GM19467 (cell line): ENCODE measurements at regions not wholly inside any gene's neighbourhood (a gene's known extent, or its start where the extent isn't known, plus 50 kb on each side); places are given as distances from the start of the nearest gene placed in this dataset.
"Not testable (repeated sequence)": the region's sequence is repeated elsewhere in the genome, so short reads cannot be mapped to it uniquely, and the experiment has no call there.

Experiments
- ATAC-seq: cut with Tn5 transposase; IDR thresholded peaks from one replicate; pipeline ENCODE4 v1.9.1; 2021; ENCODE audit warnings: mild to moderate bottlenecking, moderate library complexity; ENCODE audit not compliant: unreplicated experiment

DNA sequence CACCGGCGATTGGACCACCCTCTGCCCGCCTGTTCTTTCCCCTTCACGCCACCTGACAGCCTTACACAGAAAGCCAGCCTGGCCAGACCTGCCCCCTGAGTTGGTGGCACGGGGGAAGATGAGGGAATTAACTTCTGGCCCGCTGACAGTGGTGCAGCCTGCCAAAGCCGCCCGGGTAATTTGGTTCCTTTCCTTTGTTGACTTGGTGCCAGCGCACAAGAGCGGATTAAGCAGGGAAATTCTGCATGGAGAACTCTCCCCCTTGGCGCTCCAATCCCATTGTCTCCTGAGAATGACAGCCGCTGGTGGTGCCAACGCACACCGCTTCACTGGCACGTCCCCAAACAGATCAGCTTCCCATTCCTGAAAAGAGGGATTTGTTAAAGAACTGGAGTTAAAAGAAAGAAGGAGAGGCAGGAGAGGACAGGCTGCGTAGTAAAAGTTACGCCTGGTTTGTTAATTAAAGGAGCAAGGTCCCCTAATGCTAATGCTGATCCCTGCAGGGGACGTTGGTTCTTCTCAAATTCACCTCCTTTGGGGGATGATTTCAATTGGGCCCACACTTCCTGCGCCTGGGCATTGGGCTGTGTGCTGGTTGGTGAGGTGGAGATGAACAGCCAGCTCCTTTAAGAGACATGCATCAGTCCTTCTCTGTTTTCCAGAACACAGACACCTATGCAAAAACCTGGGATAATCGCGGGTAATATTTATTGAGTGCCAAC lies 286.8 kb downstream of the MYCN start:
- ATAC-seq: no peak

DNA sequence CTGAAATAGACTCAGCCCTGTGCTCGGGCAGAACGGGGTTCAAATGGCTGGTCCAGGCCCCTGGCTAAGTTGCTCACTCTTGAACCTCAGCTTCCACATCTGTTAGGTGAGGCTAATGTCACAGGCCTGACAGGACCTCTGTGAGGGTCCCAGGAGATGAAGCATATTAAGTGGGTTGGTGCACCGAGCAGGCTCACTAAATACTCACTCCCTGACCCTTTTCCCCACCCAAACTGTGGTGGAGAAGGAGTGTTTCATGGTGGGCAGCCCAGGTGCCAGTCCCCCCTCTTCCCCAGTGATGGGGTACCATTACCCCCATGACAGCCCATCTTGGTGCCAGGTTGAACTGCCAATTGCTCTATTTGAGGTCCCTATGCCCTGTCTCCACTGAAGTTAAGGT lies 286.0 kb downstream of the MYCN start:
- no peak for ATAC-seq

- ATAC-seq: no peak
These were observed 285.2 kb downstream of the MYCN start for GRCh38 chr2:16225545-16225944.

DNA sequence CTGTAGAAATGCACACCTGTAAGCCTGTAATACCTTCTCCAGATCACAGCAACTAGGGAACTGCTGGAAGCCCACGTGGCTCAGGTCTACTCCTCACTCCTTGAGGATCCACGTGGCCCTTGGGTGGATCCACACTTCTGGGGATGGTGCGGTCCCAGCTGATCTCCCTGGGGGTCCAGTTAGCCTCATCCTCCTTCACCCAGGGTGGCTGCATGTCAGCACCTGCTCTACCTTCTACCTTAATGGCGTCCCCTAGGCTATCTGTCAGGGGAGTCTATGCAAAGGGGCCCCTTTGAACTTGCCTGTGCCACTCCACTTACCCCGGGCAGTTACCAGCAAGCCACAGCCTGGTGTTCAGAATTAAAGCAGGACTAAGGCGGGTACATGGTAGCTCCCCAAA lies 284.7 kb downstream of the MYCN start:
- ATAC-seq: no peak

- ATAC-seq: no peak
These were observed 284.1 kb downstream of the MYCN start for GRCh38 chr2:16224298-16225045.

DNA sequence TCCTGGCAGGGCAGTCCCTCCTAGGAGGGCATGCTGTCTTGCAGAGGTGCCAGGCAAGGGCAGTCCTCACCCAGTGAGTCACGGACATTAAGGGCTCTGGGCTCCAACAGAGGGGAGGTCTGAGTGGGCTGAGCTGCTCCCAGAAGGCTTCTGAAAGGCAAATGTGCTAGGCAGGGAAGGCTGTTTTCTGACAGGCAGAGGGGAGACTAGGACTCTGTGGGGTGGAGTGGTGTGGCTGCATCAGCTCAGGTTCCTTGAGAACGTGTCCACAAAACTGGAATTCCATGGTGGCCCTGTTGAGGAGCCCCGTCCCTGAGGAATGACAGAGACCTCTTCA lies 283.5 kb downstream of the MYCN start:
- no peak for ATAC-seq

DNA sequence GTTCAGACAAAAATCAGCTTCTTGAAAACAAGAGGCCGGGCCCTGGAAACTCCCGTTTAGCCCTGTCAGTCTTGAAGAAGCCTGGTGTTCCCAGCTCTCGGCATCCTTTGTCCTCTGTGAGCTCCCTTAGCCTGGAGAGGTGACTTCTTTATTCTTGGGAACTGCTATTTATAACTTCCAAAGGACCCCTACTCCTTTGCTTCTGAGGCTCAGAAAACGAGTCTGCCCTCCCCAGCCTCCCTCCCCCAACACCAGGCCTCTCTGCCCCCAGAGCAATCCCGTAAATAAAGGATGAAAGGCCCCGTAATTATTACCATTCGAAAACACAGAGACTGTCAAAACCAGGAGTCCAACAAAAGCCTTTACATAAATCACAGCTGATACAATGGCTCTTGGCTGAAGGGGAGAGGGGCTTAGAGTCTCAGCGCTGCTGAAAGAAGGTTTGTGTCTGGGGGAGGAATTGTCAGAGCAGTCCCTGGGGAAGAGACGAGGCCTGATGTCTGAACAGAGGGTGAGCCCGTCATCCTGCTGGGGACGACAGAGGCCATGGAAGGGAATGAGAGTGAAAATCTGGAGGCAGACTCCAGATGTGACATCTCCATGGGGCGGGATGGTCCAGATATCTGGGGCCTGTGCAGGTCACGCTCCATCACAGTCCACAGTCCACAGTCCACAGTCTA lies 283.0 kb downstream of the MYCN start:
- no peak for ATAC-seq

GRCh38 chr2:16222326-16222725 lies 282.0 kb downstream of the MYCN start:
- no peak for ATAC-seq

DNA sequence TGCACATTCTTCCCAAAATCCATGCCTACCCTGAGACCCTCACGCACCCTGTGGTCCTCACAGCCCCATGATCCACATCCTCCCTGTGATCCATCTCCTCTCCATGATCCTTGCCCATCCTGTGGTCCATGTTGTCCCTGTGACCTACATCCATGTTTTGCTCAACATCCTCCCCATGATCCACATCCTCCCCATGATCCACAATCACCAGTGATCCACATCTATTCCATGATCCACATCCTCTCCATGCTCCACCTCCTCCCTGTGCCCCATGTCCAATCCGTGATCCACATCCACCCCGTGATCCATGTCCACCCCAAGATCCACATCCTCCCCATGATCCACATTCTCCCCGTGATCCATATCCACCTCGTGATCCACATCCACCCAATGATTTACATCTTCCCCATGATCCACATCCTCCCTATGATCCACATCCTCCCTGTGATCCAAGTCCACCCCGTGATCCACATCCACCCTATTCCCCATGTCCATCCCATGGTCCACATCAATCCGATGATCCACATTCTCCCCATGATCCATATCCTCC lies 281.2 kb downstream of the MYCN start:
- ATAC-seq: no peak

- ATAC-seq: no peak
These were observed 279.1 kb downstream of the MYCN start for GRCh38 chr2:16219292-16219975.

DNA sequence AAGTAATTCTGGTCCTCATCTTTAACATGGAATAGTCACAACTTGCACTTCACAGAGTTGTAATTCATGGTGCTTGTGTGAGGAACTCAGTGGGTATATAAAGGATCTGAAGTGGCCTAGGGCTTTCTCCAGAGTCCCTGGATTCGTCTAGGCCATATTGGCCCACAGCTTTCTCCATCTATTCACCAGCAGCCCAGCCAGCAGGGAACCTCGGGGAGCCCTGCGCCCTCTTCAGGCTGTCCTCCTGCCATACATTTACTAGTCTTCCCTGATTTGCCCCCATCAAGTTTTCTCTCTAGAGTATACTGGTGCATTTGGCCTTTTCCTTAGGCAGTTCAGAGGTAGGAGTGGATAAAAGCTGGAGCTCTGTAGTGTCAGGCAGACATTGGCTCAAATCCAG lies 278.3 kb downstream of the MYCN start:
- ATAC-seq: no peak

GRCh38 chr2:16218161-16218560 lies 277.8 kb downstream of the MYCN start:
- ATAC-seq: no peak

GRCh38 chr2:16217741-16218140 lies 277.4 kb downstream of the MYCN start:
- ATAC-seq: not testable (repeated sequence)

GRCh38 chr2:16217291-16217690 lies 276.9 kb downstream of the MYCN start:
- ATAC-seq: no peak

- ATAC-seq: no peak
These were observed 276.2 kb downstream of the MYCN start for GRCh38 chr2:16216558-16216945.

DNA sequence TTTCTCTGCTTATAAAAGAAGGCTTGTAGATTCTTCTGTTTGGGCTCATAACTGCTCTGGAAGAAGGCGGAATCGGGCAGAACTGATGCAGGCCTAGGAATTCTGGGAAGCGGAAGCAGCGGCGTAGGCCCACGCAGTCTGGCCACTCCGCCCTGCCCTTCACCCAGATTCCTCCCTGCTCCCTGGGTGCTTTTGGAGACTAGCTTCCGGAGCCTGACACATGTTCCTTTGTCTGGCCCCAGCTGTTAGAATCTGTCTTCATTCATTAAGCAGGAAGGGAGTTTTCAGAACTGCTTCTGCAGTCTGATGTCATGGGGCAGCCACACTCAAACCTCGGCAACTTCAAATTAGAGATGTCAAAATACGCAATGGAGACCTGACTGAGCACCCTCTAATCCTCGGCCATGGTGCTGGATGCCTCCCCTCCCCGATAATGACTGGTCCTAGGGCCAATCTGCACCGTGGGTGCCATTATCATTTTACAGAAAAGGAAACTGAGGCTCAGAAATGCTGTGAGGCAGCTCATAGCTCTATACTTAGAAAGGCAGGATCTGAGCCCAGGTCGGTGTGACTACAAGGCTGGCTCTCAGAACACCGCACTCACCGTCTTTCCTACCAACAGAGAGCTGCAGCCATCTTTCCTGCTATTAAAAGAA lies 275.7 kb downstream of the MYCN start:
- ATAC-seq: no peak

DNA sequence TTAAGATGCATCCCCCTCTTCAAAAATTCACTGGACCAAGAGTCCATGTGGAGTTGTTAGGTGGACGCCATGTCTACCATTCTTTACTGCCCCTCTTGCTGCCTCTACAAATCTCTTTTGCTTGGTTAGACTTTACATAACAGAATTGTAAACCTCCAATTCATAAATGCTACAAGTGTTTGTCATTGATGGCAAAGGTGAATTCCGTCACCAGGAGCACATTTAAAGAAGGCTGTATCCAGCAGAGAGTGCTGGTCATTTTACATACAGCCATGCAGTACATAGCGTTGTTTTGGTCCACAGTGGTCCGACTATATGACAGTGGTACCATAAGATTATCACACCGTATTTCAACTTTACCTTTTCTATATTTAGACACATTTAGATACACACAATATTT lies 274.5 kb downstream of the MYCN start:
- no peak for ATAC-seq

DNA sequence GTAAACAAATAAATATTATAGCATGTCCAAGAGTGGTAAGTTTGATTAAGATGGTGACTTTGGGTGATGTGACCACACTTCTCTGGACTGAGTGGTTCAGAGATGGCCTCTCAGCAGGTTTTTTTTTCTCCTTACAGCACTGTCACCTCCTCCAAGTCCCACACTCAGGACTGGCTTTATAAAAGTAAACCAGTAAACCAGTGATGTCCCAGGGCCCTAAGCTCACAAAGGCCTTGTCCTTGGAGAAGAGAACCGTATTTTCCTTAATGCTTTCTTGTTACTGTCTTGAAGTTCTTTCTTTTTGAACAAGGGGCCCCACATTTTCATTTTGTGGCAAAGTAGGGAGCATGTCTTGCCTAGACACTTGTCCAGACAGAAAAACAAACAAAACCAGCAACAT lies 274.0 kb downstream of the MYCN start:
- ATAC-seq: no peak

GRCh38 chr2:16212321-16212720 lies 272.0 kb downstream of the MYCN start:
- ATAC-seq: no peak

DNA sequence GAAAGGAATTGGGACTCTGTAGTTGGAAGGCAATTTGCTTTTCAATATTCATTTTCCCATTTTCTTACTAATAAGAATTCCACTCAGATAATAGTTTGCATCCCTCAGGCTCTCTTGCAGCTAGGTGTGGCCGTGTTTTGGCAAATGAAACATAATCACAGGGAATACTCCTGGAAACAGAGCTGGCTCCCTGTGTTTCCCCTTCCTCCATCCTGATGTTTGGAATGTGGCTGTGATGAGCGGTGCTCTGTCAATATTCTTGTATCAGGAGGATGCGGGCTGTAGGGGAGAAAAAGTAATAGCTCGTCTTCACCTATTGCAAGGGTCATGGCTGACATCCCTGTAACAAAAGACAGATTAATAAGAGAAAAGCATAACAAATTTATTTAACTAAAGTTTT lies 271.0 kb downstream of the MYCN start:
- no peak for ATAC-seq

- ATAC-seq: no peak
These were observed 270.5 kb downstream of the MYCN start for GRCh38 chr2:16210841-16211240.
